ENCODE measurements at regions not wholly inside any gene's neighbourhood (a gene's known extent, or its start where the extent isn't known, plus 50 kb on each side); places are given as distances from the start of the nearest gene placed in this dataset.
"Not testable (repeated sequence)": the region's sequence is repeated elsewhere in the genome, so short reads cannot be mapped to it uniquely, and the experiment has no call there.

GRCh38 chr3:16072420-16073110 lies 101.9 kb upstream of the GALNT15 start:
- no peak overlapping the region for H3K27ac Mint-ChIP-seq (ENCODE audit: unreplicated experiment)
- no peaks in the 10 kb centered on the region for H3K27me3 Mint-ChIP-seq (ENCODE audit: unreplicated experiment)
- peaks cover 3% of the 10 kb centered on the region for H3K4me1 Mint-ChIP-seq (ENCODE audit: unreplicated experiment)
- no peak for TF ChIP-seq CTCF (IDR thresholded peaks at IDR 0.05; ENCODE audit: unreplicated experiment)
- no peaks in the 10 kb centered on the region for H3K36me3 Mint-ChIP-seq (ENCODE audit: low read depth, unreplicated experiment)
- no peaks in the 10 kb centered on the region for H3K9me3 Mint-ChIP-seq (ENCODE audit: unreplicated experiment)
- DNase-seq (ENCODE audit: low spot score) = no peak
- no peak overlapping the region for H3K4me3 Mint-ChIP-seq (ENCODE audit: unreplicated experiment)

- H3K27ac Mint-ChIP-seq (ENCODE audit: unreplicated experiment) = no peak overlapping the region
- peaks cover 3% of the 10 kb centered on the region for H3K4me1 Mint-ChIP-seq (ENCODE audit: unreplicated experiment)
- no peaks in the 10 kb centered on the region for H3K9me3 Mint-ChIP-seq (ENCODE audit: unreplicated experiment)
- no peaks in the 10 kb centered on the region for H3K36me3 Mint-ChIP-seq (ENCODE audit: low read depth, unreplicated experiment)
- no peaks in the 10 kb centered on the region for H3K27me3 Mint-ChIP-seq (ENCODE audit: unreplicated experiment)
- no peak for DNase-seq (ENCODE audit: low spot score)
- no peak for TF ChIP-seq CTCF (IDR thresholded peaks at IDR 0.05; ENCODE audit: unreplicated experiment)
- H3K4me3 Mint-ChIP-seq (ENCODE audit: unreplicated experiment) = no peak overlapping the region
Measured at GRCh38 chr3:16073203-16073602, 101.3 kb upstream of the GALNT15 start.

- not testable (repeated sequence) for DNase-seq (ENCODE audit: low spot score); H3K4me1 Mint-ChIP-seq (ENCODE audit: unreplicated experiment); H3K36me3 Mint-ChIP-seq (ENCODE audit: low read depth, unreplicated experiment); H3K4me3 Mint-ChIP-seq (ENCODE audit: unreplicated experiment); H3K27ac Mint-ChIP-seq (ENCODE audit: unreplicated experiment); H3K27me3 Mint-ChIP-seq (ENCODE audit: unreplicated experiment); H3K9me3 Mint-ChIP-seq (ENCODE audit: unreplicated experiment)
Measured at GRCh38 chr3:16073990-16074671, 100.3 kb upstream of the GALNT15 start.

- peaks cover 3% of the 10 kb centered on the region for H3K36me3 Mint-ChIP-seq (ENCODE audit: low read depth, unreplicated experiment)
Measured at GRCh38 chr3:16075647-16076046, 98.8 kb upstream of the GALNT15 start.

GRCh38 chr3:16076564-16076963 lies 97.9 kb upstream of the GALNT15 start:
- Mint-ChIP-seq H3K4me3 (ENCODE audit: unreplicated experiment) (no peak overlapping the region), H3K27me3 (ENCODE audit: unreplicated experiment) (no peaks in the 10 kb centered on the region), H3K4me1 (ENCODE audit: unreplicated experiment) (peaks cover 3% of the 10 kb centered on the region), H3K9me3 (ENCODE audit: unreplicated experiment) (peaks cover 4% of the 10 kb centered on the region), H3K27ac (ENCODE audit: unreplicated experiment) (no peak overlapping the region), H3K36me3 (ENCODE audit: low read depth, unreplicated experiment) (peaks cover 8% of the 10 kb centered on the region)
- TF ChIP-seq CTCF (IDR thresholded peaks at IDR 0.05; ENCODE audit: unreplicated experiment) = no peak
- no peak for DNase-seq (ENCODE audit: low spot score)

More at GRCh38 chr3:16075647-16076046, 98.8 kb upstream of the GALNT15 start:
- no peak overlapping the region for H3K27ac Mint-ChIP-seq (ENCODE audit: unreplicated experiment)
- H3K9me3 Mint-ChIP-seq (ENCODE audit: unreplicated experiment) = peaks cover 3% of the 10 kb centered on the region
- no peak overlapping the region for H3K4me3 Mint-ChIP-seq (ENCODE audit: unreplicated experiment)
- no peak for DNase-seq (ENCODE audit: low spot score)
- no peaks in the 10 kb centered on the region for H3K27me3 Mint-ChIP-seq (ENCODE audit: unreplicated experiment)
- TF ChIP-seq CTCF (IDR thresholded peaks at IDR 0.05; ENCODE audit: unreplicated experiment) = no peak
- peaks cover 3% of the 10 kb centered on the region for H3K4me1 Mint-ChIP-seq (ENCODE audit: unreplicated experiment)

- not testable (repeated sequence) for H3K36me3 Mint-ChIP-seq (ENCODE audit: low read depth, unreplicated experiment); H3K27ac Mint-ChIP-seq (ENCODE audit: unreplicated experiment); H3K9me3 Mint-ChIP-seq (ENCODE audit: unreplicated experiment); DNase-seq (ENCODE audit: low spot score); H3K4me1 Mint-ChIP-seq (ENCODE audit: unreplicated experiment); H3K4me3 Mint-ChIP-seq (ENCODE audit: unreplicated experiment); H3K27me3 Mint-ChIP-seq (ENCODE audit: unreplicated experiment)
Measured at GRCh38 chr3:16077146-16077545, 97.3 kb upstream of the GALNT15 start.

- not testable (repeated sequence) for H3K27ac Mint-ChIP-seq (ENCODE audit: unreplicated experiment); DNase-seq (ENCODE audit: low spot score); H3K27me3 Mint-ChIP-seq (ENCODE audit: unreplicated experiment); H3K4me3 Mint-ChIP-seq (ENCODE audit: unreplicated experiment); H3K9me3 Mint-ChIP-seq (ENCODE audit: unreplicated experiment); H3K4me1 Mint-ChIP-seq (ENCODE audit: unreplicated experiment); H3K36me3 Mint-ChIP-seq (ENCODE audit: low read depth, unreplicated experiment)
Measured at GRCh38 chr3:16077681-16078080, 96.8 kb upstream of the GALNT15 start.

Measured in endothelial cell (in vitro differentiated cells).